Transverse colon (tissue), 3 donors: ENCODE measurements at regions not wholly inside any gene's neighbourhood (a gene's known extent, or its start where the extent isn't known, plus 50 kb on each side); places are given as distances from the start of the nearest gene placed in this dataset.
"Not testable (repeated sequence)": the region's sequence is repeated elsewhere in the genome, so short reads cannot be mapped to it uniquely, and the experiment has no call there.

ENCODE experiments used
- POLR2A ChIP-seq: fragments of 450-650 bp; IDR thresholded peaks from one replicate; pipeline ENCODE4 v1.6.1; 2016; ENCODE audit warnings: antibody characterized with exemption, mild to moderate bottlenecking, moderate library complexity
- POLR2AphosphoS5 ChIP-seq, 3 donors: sonication (generic); formaldehyde crosslinking; IDR thresholded peaks; one replicate each; pipeline ENCODE4 v1.6.1; 2016; ENCODE audit warnings: antibody characterized with exemption in 3 of 3

DNA sequence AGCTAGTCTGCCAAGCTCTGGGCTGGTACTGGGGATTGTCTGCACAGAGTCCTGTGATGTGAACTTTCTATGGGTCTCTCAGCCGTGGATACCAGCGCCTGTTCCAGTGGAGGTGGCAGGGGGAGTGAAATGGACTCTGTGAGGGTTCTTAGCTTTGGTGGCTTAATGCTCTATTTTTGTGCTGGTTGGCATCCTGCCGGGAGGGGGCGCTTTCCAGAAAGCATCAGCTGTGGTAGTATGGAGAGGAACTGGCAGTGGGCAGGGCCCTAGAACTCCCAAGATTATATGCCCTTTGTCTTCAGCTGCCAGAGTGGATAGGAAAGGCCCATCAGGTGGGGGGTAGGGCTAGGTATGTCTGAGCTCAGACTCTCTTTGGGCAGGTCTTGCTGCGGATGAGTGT, 267.8 kb downstream of the SMARCA1 start:
- TF ChIP-seq POLR2AphosphoS5 (IDR thresholded peaks at IDR 0.05); POLR2A: not testable (repeated sequence)
